ENCODE measurements at regions not wholly inside any gene's neighbourhood (a gene's known extent, or its start where the extent isn't known, plus 50 kb on each side); places are given as distances from the start of the nearest gene placed in this dataset.

DNA sequence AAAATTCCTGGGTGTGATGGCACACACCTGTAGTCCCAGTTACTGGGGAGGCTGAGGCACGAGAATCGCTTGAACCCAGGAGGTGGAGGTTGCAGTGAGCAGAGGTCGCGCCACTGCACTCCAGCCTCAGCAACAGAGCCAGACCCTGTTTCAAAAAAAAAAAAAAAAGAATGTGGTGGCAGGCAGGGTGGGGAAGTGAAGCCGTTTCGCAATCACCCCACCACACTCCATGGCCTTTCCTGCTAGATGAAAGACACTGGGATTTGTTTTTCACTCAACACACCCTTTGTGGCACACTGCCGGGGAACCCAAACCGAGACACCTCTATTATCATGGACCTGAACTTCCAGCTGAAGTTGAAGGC lies 172.4 kb upstream of the IQSEC1 start:
- H3K9me3 ChIP-seq, result no peaks in the 10 kb centered on the region
- ATAC-seq (no peak), DNase-seq (no peak)
- H3K27ac ChIP-seq, result no peak overlapping the region
- no peak overlapping the region for H3K4me3 ChIP-seq
- TF ChIP-seq, protein P1, sequence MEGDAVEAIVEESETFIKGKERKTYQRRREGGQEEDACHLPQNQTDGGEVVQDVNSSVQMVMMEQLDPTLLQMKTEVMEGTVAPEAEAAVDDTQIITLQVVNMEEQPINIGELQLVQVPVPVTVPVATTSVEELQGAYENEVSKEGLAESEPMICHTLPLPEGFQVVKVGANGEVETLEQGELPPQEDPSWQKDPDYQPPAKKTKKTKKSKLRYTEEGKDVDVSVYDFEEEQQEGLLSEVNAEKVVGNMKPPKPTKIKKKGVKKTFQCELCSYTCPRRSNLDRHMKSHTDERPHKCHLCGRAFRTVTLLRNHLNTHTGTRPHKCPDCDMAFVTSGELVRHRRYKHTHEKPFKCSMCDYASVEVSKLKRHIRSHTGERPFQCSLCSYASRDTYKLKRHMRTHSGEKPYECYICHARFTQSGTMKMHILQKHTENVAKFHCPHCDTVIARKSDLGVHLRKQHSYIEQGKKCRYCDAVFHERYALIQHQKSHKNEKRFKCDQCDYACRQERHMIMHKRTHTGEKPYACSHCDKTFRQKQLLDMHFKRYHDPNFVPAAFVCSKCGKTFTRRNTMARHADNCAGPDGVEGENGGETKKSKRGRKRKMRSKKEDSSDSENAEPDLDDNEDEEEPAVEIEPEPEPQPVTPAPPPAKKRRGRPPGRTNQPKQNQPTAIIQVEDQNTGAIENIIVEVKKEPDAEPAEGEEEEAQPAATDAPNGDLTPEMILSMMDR (IDR thresholded peaks at IDR 0.05), result no peak
- no peaks in the 10 kb centered on the region for H3K36me3 ChIP-seq
- H3K4me1 ChIP-seq, result no peaks in the 10 kb centered on the region
- intact Hi-C loops (cut with DNase I), result no loop called here
- no peaks in the 10 kb centered on the region for H3K27me3 ChIP-seq

DNA sequence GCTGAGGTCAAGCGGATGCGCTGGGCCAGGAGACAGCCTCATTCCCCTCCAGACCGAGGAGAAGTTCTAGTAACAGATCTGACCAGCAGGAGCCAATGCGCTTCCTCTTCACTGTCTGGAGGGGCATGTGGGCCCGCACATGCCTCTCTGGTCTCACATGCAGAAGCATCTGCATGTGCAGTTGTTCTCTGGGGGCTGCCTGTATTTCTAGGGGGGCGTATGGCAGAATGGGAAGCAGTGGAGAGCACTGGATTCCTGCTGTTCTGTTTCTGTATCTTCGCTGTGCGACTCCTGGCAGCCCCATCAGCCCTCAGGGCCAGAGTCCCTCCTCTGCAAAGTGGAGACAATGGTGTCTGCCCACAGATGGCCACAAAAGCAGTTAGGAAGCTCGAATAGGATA lies 170.4 kb upstream of the IQSEC1 start:
- Histone ChIP-seq H3K4me1 (no peaks in the 10 kb centered on the region), H3K4me3 (no peak overlapping the region), H3K9me3 (no peaks in the 10 kb centered on the region), H3K27ac (no peak overlapping the region), H3K36me3 (no peaks in the 10 kb centered on the region), H3K27me3 (no peaks in the 10 kb centered on the region)
- TF ChIP-seq, protein P1 (IDR thresholded peaks at IDR 0.05), result no peak
- no peak for DNase-seq
- intact Hi-C loops (cut with DNase I), result no loop called here
- no peak for ATAC-seq

DNA sequence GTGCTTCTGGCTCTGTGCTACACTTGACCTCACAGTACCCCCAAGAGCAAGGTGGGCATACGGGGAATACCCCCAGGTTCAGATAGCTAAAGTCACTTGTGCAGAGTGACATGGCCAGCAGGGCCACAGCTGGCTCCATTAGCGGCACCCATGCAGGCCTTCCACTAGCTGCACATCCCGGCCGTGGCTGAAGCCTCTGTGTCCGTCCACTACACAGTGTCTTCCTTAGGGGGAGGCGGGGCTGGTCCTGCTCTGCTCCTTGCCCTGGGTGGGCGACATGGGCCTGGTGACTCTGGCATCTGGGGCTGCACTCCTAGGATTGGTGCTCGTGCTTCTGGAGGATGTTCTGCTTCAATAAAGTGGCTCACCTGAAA lies 169.1 kb upstream of the IQSEC1 start:
- Histone ChIP-seq H3K27ac (no peak overlapping the region), H3K4me1 (no peaks in the 10 kb centered on the region), H3K27me3 (no peaks in the 10 kb centered on the region), H3K4me3 (no peak overlapping the region), H3K9me3 (no peaks in the 10 kb centered on the region), H3K36me3 (no peaks in the 10 kb centered on the region)
- no peak for DNase-seq
- intact Hi-C loops (cut with DNase I), result no loop called here
- TF ChIP-seq, protein P1 (IDR thresholded peaks at IDR 0.05), result no peak
- ATAC-seq, result no peak

DNA sequence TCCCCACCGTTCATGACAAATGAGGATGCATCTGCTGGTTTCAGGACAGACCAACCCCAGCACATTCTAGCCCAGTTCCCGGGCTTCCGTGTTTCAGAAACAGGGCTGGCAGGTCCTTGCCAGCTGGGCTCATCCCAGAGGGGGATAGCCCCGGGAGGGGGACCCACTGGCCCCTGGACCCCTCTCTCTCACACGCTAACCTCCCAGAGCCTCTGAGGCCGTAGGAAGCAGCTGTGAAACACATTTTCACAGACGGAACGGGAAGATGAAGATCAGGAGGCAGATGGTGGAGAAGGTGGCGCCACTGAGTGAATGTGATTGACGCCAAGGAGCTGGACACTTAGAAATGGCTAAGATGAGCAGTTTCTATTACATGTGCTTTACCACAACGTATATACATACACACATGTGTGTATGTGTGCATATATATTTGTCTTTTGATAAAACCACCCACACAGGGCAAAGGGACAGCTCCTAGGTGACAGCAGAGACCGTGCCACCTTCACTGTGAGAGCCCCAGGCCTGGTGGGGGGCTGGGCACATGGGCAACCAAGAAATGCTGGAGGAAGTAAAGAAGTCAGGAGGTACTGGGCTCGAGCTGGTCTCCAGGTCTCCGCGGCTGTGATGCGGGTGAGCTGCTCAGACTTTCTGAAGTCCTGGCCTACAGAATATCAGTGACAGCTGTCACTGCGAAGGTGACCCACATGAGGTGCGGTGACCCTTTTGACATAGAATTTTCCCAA lies 168.6 kb upstream of the IQSEC1 start:
- Histone ChIP-seq H3K4me3 (no peak overlapping the region), H3K27me3 (no peaks in the 10 kb centered on the region), H3K4me1 (no peaks in the 10 kb centered on the region), H3K36me3 (no peaks in the 10 kb centered on the region), H3K9me3 (no peaks in the 10 kb centered on the region), H3K27ac (no peak overlapping the region)
- no peak for ATAC-seq
- TF ChIP-seq, protein P1 (IDR thresholded peaks at IDR 0.05), result no peak
- DNase-seq, result no peak
- intact Hi-C loops (cut with DNase I), result no loop called here

DNA sequence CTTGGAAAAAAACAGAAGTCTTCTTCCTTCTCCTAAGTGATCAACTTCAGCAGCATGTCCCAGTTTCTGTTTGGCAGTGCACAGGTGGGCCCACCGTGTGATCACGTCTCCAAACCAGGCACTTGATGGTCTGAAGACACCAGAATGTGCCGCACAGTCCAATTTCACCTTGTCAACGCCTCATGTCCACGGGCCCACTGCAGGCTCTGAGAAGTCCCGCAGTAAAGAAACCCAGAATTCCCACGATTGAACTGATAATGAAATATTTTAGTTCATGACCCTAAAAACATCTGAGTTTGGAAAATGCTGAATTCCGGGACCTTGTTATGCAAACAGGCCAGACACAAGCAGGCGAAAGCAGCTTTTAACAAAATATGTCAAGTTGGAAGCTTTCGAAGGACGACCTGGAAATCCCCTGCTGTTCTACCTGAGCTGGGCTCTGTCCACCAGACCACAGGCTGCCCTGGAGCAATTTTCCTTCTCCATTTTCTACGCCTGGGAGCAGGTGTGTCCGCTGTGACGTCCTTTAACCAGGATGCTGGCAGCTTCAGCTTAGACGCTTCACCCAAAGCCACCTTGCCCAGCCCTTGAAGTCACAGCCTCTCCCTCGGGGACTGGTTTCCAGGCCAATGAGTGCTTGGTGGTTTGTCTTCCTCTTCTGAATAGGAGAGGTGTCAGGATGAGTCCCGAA lies 167.8 kb upstream of the IQSEC1 start:
- H3K27me3 ChIP-seq, result no peaks in the 10 kb centered on the region
- intact Hi-C loops (cut with DNase I), result no loop called here
- DNase-seq, result no peak

More for the DNA sequence above, 167.8 kb upstream of the IQSEC1 start:
- H3K4me3 ChIP-seq, result no peak overlapping the region
- TF ChIP-seq, protein P1 (IDR thresholded peaks at IDR 0.05), result no peak
- H3K9me3 ChIP-seq, result no peaks in the 10 kb centered on the region
- H3K4me1 ChIP-seq, result no peaks in the 10 kb centered on the region
- no peak for ATAC-seq
- no peak overlapping the region for H3K27ac ChIP-seq
- no peaks in the 10 kb centered on the region for H3K36me3 ChIP-seq
